Stomach (tissue), 8 donors: ENCODE measurements at regions not wholly inside any gene's neighbourhood (a gene's known extent, or its start where the extent isn't known, plus 50 kb on each side); places are given as distances from the start of the nearest gene placed in this dataset.

Source experiments
- DNase-seq, 2 donors: peaks; one replicate each; pipeline versions ENCODE4 v3.0.0 to v3.0.0-alpha.2; 2013 to 2019
- H3K27ac ChIP-seq, 5 donors: fragments of 200-600 bp in 4 of 5; sonication (generic) in 4 of 5; one replicate each; pipeline ENCODE4 v1.5.1; 2013 to 2019; ENCODE audit warnings: mild to moderate bottlenecking in 1 of 5, moderate library complexity in 1 of 5
- H3K27me3 ChIP-seq, 3 donors: fragments of 200-600 bp; sonication (generic); one replicate each; pipeline ENCODE4 v1.5.1; 2017 to 2019; ENCODE audit warnings: mixed run types in 1 of 3
- H3K36me3 ChIP-seq, 4 donors: fragments of 200-600 bp; sonication (generic); 1 replicate in 3 of 4; 2 replicates in 1 of 4; pipeline ENCODE4 v1.5.1; 2016 to 2019
- H3K4me1 ChIP-seq, 4 donors: fragments of 200-600 bp; sonication (generic); one replicate each; pipeline ENCODE4 v1.5.1; 2016 to 2019
- H3K4me3 ChIP-seq, 4 donors: fragments of 200-600 bp; sonication (generic) in 3 of 4; one replicate each; pipeline ENCODE4 v1.5.1; 2016 to 2019; ENCODE audit warnings: mild to moderate bottlenecking in 1 of 4
- H3K9me3 ChIP-seq, 4 donors: fragments of 200-600 bp; sonication (generic); one replicate each; pipeline ENCODE4 v1.5.1; 2016 to 2019
- CTCF ChIP-seq, 7 experiments: fragments of 450-650 bp in 4 of 7; fragments of 200-600 bp in 3 of 7; sonication (generic) in 3 of 7; IDR thresholded peaks; one replicate each; pipeline ENCODE4 v1.5.1; 2016 to 2019; ENCODE audit warnings: antibody characterized with exemption in 7 of 7, control low read depth in 2 of 7, mild to moderate bottlenecking in 1 of 7
- EP300 ChIP-seq: sonication (generic); formaldehyde crosslinking; IDR thresholded peaks from one replicate; pipeline ENCODE4 v1.6.1; 2017; ENCODE audit warnings: antibody characterized with exemption
- POLR2A ChIP-seq, 4 donors: fragments of 450-650 bp; IDR thresholded peaks; one replicate each; pipeline ENCODE4 v1.6.1; 2016; ENCODE audit warnings: antibody characterized with exemption in 4 of 4, control low read depth in 2 of 4, mild to moderate bottlenecking in 1 of 4, moderate library complexity in 1 of 4
- POLR2AphosphoS5 ChIP-seq, 3 donors: sonication (generic); formaldehyde crosslinking; IDR thresholded peaks; one replicate each; pipeline ENCODE4 v1.6.1; 2016; ENCODE audit warnings: antibody characterized with exemption in 3 of 3
- WGBS, 5 donors: extraction: QIAGEN DNeasy Blood & Tissue Kit in 3 of 5; methylation state at CpG; one replicate each; pipeline versions ENCODE4 v1.1.5 to v1.1.7; 2013 to 2018; 5-methylcytosine and 5-hydroxymethylcytosine counted together
- intact Hi-C: fragments of 100-400 bp; cut with DNase I; formaldehyde crosslinking; loops from one replicate; pipeline ENCODE4 v1.15.1; 2023; ENCODE audit warnings: low total_unique reads
- donor health status: healthy with polysubstance abuse.
- donor health status: Bipolar disorder and iron deficiency.
- donor health status: healthy.

- DNase-seq = no peak
Measured at GRCh38 chr15:85899927-85900326, 105.2 kb upstream of the KLHL25 start.

GRCh38 chr15:85905751-85906450 is 111.2 kb upstream of the KLHL25 start:
- DNase-seq = no peak
- Histone ChIP-seq H3K27me3 (no peaks in the 10 kb centered on the region), H3K4me1 (peaks cover 0 to 9% (median 4%) of the 10 kb centered on the region in 4 donors), H3K9me3 (no peaks in the 10 kb centered on the region), H3K36me3 (no peaks in the 10 kb centered on the region), H3K27ac (no peak overlapping the region), H3K4me3 (no peak overlapping the region)
- TF ChIP-seq POLR2AphosphoS5 (IDR thresholded peaks at IDR 0.05) (no peak), EP300 (no peak), CTCF (IDR thresholded peaks at IDR 0.05) (no peak), POLR2A (IDR thresholded peaks at IDR 0.05) (no peak)
- intact Hi-C loops = no loop called here
- 78 to 85% (median 82%) methylated on average over 12 of the region's 12 CpGs for WGBS, 5 donors

More at GRCh38 chr15:85899927-85900326, 105.2 kb upstream of the KLHL25 start:
- no peak overlapping the region for H3K27ac ChIP-seq
- no peak overlapping the region for H3K4me3 ChIP-seq
- H3K36me3 ChIP-seq = no peaks in the 10 kb centered on the region
- intact Hi-C loops = no loop called here
- 49 to 58% (median 54%) methylated on average over 9 of the region's 9 CpGs for WGBS, 5 donors
- H3K4me1 ChIP-seq = no peaks in the 10 kb centered on the region
- H3K9me3 ChIP-seq = no peaks in the 10 kb centered on the region
- no peak for TF ChIP-seq EP300
- TF ChIP-seq CTCF (IDR thresholded peaks at IDR 0.05) = no peak
- TF ChIP-seq POLR2AphosphoS5 (IDR thresholded peaks at IDR 0.05) = no peak
- no peak for TF ChIP-seq POLR2A (IDR thresholded peaks at IDR 0.05)
- peaks cover 0 to 25% (median 0%) of the 10 kb centered on the region in 3 donors for H3K27me3 ChIP-seq

- H3K9me3 ChIP-seq = no peaks in the 10 kb centered on the region
- no peaks in the 10 kb centered on the region for H3K36me3 ChIP-seq
- WGBS, 5 donors = 39 to 79% (median 69%) methylated on average over 2 of the region's 2 CpGs
- peaks cover 0 to 9% (median 4%) of the 10 kb centered on the region in 4 donors for H3K4me1 ChIP-seq
- no peak overlapping the region for H3K4me3 ChIP-seq
- TF ChIP-seq EP300 (no peak), POLR2A (IDR thresholded peaks at IDR 0.05) (no peak), POLR2AphosphoS5 (IDR thresholded peaks at IDR 0.05) (no peak), CTCF (IDR thresholded peaks at IDR 0.05) (no peak)
- H3K27ac ChIP-seq = no peak overlapping the region
- no peaks in the 10 kb centered on the region for H3K27me3 ChIP-seq
- DNase-seq = no peak
- intact Hi-C loops = no loop called here
Measured at GRCh38 chr15:85906640-85907039, 111.9 kb upstream of the KLHL25 start.

- peaks cover 0 to 9% (median 4%) of the 10 kb centered on the region in 4 donors for H3K4me1 ChIP-seq
- H3K9me3 ChIP-seq = no peaks in the 10 kb centered on the region
- H3K27ac ChIP-seq = no peak overlapping the region
- 25 to 44% (median 28%) methylated on average over 5 of the region's 5 CpGs for WGBS, 5 donors
- intact Hi-C loops = no loop called here
- H3K27me3 ChIP-seq = no peaks in the 10 kb centered on the region
- TF ChIP-seq CTCF (IDR thresholded peaks at IDR 0.05) = no peak
- no peak for TF ChIP-seq POLR2AphosphoS5 (IDR thresholded peaks at IDR 0.05)
- no peak for TF ChIP-seq EP300
- TF ChIP-seq POLR2A (IDR thresholded peaks at IDR 0.05) = no peak
- no peaks in the 10 kb centered on the region for H3K36me3 ChIP-seq
- peak; percentile 31 to 67 for DNase-seq
- H3K4me3 ChIP-seq = no peak overlapping the region
Measured at GRCh38 chr15:85910834-85911233, 116.1 kb upstream of the KLHL25 start.
